ENCODE measurements at regions not wholly inside any gene's neighbourhood (a gene's known extent, or its start where the extent isn't known, plus 50 kb on each side); places are given as distances from the start of the nearest gene placed in this dataset.

- DNase-seq = no peak
Measured at GRCh38 chr19:31119951-31120690, 229.1 kb downstream of the TSHZ3 start.

GRCh38 chr19:31118986-31119385 is 230.2 kb downstream of the TSHZ3 start:
- peak; percentile 63 for DNase-seq

- DNase-seq = peak; percentile 59
Measured at GRCh38 chr19:31118287-31118955, 230.8 kb downstream of the TSHZ3 start.

GRCh38 chr19:31114585-31114984 is 234.7 kb downstream of the TSHZ3 start:
- DNase-seq = no peak

GRCh38 chr19:31113293-31113692 is 235.9 kb downstream of the TSHZ3 start:
- peak; percentile 75 for DNase-seq

GRCh38 chr19:31112158-31112557 is 237.1 kb downstream of the TSHZ3 start:
- DNase-seq = no peak

- no peak for DNase-seq
Measured at GRCh38 chr19:31111741-31112140, 237.5 kb downstream of the TSHZ3 start.

- peak; percentile 64 for DNase-seq
Measured at GRCh38 chr19:31110336-31110735, 238.9 kb downstream of the TSHZ3 start.

- DNase-seq = peak; percentile 64
Measured at GRCh38 chr19:31109636-31110035, 239.6 kb downstream of the TSHZ3 start.

- DNase-seq = no peak
Measured at GRCh38 chr19:31107096-31107495, 242.1 kb downstream of the TSHZ3 start.

- DNase-seq = no peak
Measured at GRCh38 chr19:31105761-31106160, 243.5 kb downstream of the TSHZ3 start.

GRCh38 chr19:31104451-31104850 is 244.8 kb downstream of the TSHZ3 start:
- DNase-seq = no peak

- no peak for DNase-seq
Measured at GRCh38 chr19:31103228-31103627, 246.0 kb downstream of the TSHZ3 start.

GRCh38 chr19:31102674-31103073 is 246.6 kb downstream of the TSHZ3 start:
- DNase-seq = no peak

GRCh38 chr19:31100981-31101380 is 248.3 kb downstream of the TSHZ3 start:
- no peak for DNase-seq

GRCh38 chr19:31100206-31100590 is 249.0 kb downstream of the TSHZ3 start:
- no peak for DNase-seq

GRCh38 chr19:31099515-31100205 is 249.6 kb downstream of the TSHZ3 start:
- DNase-seq = no peak

GRCh38 chr19:31098836-31099235 is 250.4 kb downstream of the TSHZ3 start:
- DNase-seq = no peak

GRCh38 chr19:31096935-31097545 is 252.2 kb downstream of the TSHZ3 start:
- no peak for DNase-seq

- no peak for DNase-seq
Measured at GRCh38 chr19:31096062-31096830, 253.0 kb downstream of the TSHZ3 start.

- no peak for DNase-seq
Measured at GRCh38 chr19:31095100-31095804, 254.0 kb downstream of the TSHZ3 start.

GRCh38 chr19:31092274-31092673 is 257.0 kb downstream of the TSHZ3 start:
- no peak for DNase-seq

Measured in islet precursor cell (in vitro differentiated cells).